Astrocyte (in vitro differentiated cells and primary cell): ENCODE measurements at regions not wholly inside any gene's neighbourhood (a gene's known extent, or its start where the extent isn't known, plus 50 kb on each side); places are given as distances from the start of the nearest gene placed in this dataset.

Experiments used
- EZH2 ChIP-seq: IDR thresholded peaks from 2 replicates; pipeline ENCODE4 v1.6.1; 2012; ENCODE audit warnings: mild to moderate bottlenecking, low read length, inconsistent platforms; ENCODE audit not compliant: insufficient read depth
- TF ChIP-seq, protein P1 (sequence below): IDR thresholded peaks from 2 replicates; pipeline ENCODE4 v1.5.1; 2011; ENCODE audit warnings: low read depth, mild to moderate bottlenecking, inconsistent platforms, low read length, moderate library complexity; ENCODE audit not compliant: insufficient read depth

DNA sequence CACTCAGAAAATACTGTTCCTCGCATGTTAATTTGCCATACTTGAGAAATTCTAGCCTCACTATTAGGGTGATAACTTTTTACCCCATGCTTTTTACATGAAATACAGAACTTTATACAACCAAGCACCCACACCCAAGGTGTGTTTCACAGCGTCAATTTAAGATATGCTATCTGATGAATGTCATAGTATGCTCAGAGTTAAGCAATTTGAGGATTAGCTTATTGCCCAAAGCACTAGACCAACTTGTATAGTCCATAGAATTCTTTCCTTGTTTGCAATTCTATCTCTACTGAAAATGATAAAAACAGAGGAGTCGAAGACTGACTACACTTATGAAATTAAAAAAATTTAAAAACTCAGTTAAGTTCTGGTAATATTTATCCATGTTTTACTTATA lies 82.1 kb upstream of the CARMIL1 start:
- TF ChIP-seq, protein P1, sequence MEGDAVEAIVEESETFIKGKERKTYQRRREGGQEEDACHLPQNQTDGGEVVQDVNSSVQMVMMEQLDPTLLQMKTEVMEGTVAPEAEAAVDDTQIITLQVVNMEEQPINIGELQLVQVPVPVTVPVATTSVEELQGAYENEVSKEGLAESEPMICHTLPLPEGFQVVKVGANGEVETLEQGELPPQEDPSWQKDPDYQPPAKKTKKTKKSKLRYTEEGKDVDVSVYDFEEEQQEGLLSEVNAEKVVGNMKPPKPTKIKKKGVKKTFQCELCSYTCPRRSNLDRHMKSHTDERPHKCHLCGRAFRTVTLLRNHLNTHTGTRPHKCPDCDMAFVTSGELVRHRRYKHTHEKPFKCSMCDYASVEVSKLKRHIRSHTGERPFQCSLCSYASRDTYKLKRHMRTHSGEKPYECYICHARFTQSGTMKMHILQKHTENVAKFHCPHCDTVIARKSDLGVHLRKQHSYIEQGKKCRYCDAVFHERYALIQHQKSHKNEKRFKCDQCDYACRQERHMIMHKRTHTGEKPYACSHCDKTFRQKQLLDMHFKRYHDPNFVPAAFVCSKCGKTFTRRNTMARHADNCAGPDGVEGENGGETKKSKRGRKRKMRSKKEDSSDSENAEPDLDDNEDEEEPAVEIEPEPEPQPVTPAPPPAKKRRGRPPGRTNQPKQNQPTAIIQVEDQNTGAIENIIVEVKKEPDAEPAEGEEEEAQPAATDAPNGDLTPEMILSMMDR: no peak
- no peak for TF ChIP-seq EZH2
